GM19438 (cell line): ENCODE measurements at regions not wholly inside any gene's neighbourhood (a gene's known extent, or its start where the extent isn't known, plus 50 kb on each side); places are given as distances from the start of the nearest gene placed in this dataset.
A peak's percentile ranks its signal among the peaks of the same experiment; 100 is the strongest.
"Not testable (repeated sequence)": the region's sequence is repeated elsewhere in the genome, so short reads cannot be mapped to it uniquely, and the experiment has no call there.

ENCODE experiments used
- ATAC-seq: cut with Tn5 transposase; IDR thresholded peaks from one replicate; pipeline ENCODE4 v1.9.1; 2021; ENCODE audit warnings: low read depth; ENCODE audit not compliant: unreplicated experiment

GRCh38 chrX:46367491-46367890 is 177.7 kb downstream of the ZNF674 start:
- ATAC-seq: no peak

DNA sequence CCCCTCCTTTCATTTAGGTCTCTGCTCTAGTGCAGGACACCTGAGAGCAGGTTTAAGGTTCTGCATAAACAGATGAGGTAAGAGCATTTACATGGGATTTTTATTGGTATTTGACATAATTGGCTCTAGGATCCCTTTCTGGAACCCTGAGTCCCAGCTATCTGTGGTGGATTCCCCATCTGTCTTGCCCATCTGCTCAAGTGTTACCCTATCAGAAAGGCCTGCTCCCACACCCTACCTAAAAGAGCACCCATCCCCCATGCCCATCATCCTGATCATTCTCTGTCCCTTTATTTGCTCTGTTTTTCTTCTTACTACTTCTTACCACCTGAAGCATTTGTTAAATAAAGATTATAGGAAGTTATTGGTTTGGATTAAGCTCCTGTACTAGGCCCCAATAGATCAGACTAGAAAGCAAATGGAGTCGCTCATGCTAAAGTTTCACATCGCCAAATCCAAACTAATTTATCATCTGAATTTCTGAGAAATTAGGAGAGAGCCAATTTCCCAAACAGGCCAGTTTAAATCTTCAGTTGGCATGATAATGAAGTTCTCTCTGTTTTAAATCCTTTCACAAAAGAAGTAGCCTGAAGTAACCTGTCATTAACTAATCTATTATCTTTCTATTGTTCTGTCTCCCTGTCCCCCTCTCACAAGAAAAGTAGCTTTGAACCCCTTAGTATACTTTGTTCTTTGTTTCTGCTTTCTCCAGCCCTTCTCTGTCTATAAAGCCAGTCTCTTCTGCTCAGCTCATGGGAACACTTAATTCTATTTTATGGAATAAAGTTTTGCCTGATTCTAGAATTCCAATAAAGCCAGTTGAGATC is 178.6 kb downstream of the ZNF674 start:
- no peak for ATAC-seq

- ATAC-seq: no peak
These were observed 190.7 kb downstream of the ZNF674 start for GRCh38 chrX:46354481-46354880.

DNA sequence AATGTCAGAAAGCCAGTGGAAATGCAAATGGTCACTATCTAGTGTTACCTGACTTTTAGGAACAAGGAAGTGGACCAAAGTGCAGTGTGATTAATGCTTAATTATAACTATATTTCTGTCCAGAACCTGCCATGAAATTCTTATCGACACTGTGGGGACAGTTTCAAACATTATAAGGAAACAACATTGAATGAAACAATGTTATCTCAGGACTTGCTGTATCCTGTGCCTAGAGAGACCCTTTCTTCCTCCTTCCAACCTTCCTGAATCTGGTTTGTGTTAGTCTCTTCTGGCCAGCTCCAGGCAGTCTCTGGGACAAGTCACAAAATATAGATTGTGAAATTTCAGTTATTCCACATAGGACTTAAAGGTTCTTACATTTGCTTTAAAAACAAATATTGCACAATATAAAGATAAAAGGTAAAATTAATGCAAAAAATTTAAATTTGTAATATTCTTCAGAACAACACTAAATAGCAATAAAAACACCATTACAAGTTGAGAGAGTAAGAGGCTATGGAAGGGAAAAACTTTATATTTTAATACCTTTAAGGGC is 203.4 kb downstream of the ZNF674 start:
- no peak for ATAC-seq

GRCh38 chrX:46340696-46341095 is 204.5 kb downstream of the ZNF674 start:
- ATAC-seq: no peak

GRCh38 chrX:46333550-46333949 is 211.7 kb downstream of the ZNF674 start:
- ATAC-seq: no peak

GRCh38 chrX:46330981-46331380 is 214.2 kb downstream of the ZNF674 start:
- ATAC-seq: no peak

- no peak for ATAC-seq
These were observed 214.7 kb downstream of the ZNF674 start for GRCh38 chrX:46330513-46330912.

GRCh38 chrX:46328133-46328532 is 217.1 kb downstream of the ZNF674 start:
- no peak for ATAC-seq

DNA sequence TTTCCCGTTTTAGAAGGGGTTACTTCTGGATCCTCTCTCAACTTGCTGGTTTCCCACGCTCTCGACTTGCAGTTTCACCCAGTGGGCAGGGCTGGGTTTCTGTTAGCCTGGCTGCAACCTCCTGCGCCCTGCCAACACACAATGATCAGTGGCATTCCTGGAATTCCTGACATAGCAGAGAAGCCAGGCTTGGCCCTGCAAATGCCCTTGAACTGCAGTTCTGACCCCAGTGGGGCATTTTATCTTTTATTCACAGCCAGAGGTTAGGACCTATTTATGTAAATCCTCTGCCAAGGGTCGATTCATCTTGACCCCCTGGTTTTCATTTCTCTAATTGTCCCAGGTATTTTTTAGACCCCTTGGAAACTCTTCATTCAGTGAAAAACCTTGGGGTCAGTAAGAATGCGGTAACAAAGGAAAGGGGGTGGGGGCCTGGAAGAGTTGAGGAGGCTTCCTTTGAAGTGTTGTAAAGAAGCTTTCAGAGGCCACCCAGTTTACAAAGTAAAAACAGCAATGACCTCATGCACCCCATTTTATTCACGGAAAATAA is 217.6 kb downstream of the ZNF674 start:
- no peak for ATAC-seq

GRCh38 chrX:46326161-46326560 is 219.1 kb downstream of the ZNF674 start:
- no peak for ATAC-seq

DNA sequence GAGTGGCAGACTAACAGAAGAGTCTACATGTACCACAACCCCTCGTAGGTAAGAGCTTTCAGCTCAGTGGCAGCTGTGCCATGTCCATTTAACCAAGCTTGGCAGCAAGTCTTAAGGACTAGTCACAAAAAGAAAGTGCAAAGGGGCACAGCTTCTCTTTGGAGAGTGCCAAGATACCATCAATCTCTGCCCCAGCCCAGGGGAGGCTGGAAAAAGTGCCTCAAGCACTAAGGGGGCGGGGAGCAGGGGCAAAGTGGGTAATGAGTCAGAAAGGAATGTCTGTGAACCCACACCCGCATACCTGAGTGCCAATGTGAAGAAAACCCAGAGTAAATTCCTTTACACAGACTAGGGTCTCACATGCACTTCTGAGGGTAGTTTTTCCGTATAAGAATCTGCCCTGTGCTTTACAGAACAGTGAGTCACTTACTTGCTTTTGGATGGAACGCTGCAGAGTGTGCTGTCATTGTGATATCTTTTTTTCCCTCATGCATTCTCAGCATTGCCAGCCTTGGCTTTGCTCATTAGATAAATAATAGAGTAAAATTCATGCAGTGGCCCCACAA is 219.8 kb downstream of the ZNF674 start:
- ATAC-seq: no peak

DNA sequence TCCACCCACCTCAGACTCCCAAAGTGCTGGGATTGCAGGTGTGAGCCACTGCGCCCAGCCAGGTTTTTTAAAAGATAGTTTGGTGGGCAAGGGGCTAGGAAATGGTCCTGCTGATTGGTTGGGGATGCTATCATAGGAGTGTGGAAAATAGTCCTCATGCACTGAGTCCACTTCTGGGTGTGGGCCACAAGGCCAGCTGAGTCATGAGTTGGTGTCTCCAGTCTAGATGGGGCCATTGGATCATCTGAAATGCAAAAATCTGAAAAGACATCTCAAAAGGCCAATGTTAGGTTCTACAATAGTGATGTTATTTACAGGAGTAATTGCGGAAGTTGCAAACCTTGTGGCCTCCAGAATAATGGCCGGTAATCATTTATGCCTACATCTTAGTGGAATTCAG is 221.1 kb downstream of the ZNF674 start:
- no peak for ATAC-seq

DNA sequence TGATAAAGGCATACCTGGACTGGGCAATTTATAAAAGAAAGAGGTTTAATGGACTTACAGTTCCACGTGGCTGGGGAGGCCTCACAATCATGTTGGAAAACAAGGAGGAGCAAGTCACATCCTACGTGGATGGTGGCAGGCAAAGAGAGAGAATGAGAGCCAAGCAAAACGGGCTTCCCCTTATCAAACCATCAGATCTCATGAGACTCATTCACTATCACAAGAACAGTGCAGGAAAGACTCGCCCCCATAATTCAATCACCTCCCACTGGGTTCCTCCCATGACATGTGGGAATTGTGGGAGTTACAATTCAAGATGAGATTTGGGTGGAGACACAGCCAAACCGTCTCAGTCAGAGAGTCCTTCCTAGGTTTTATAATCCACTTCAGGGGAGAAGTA is 222.3 kb downstream of the ZNF674 start:
- ATAC-seq: not testable (repeated sequence)

GRCh38 chrX:46321676-46322075 is 223.5 kb downstream of the ZNF674 start:
- ATAC-seq: no peak

DNA sequence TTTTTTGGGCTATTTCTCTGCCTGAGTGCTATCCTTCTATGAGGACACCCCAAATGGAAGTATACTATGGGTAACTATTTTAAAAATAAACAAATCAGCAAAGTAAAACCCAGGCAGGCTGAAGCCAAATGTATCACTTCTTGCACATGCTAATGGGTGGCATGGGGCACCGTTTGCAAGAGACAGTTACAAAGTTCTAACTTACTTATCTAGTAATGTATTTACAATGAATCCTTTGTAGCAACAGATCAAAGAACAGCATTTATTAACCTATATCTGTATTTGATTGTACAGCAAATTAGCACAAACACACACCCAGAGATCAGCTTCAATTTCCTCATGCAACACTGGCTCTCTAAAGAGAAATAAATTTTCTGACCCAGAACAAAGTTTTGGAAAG is 225.5 kb downstream of the ZNF674 start:
- ATAC-seq: no peak

DNA sequence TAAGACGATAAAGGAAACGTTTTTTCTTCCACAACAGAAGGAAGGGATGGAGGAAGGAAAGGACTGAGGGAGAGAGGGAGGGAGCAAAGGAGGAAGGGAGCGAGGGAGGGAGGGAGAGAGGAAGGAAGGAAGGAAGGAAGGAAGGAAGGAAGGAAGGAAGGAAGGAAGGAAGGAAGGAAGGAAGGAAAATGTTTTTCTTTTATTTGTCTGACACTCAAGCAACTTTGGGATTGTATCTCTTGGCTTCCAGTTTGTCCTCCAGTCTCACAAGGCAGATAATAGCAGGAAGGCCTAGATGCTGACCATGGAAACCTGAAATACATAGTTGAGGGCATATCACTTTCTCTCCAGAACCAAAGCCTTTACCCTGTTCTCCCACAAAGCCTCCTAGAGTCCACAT is 226.7 kb downstream of the ZNF674 start:
- no peak for ATAC-seq

DNA sequence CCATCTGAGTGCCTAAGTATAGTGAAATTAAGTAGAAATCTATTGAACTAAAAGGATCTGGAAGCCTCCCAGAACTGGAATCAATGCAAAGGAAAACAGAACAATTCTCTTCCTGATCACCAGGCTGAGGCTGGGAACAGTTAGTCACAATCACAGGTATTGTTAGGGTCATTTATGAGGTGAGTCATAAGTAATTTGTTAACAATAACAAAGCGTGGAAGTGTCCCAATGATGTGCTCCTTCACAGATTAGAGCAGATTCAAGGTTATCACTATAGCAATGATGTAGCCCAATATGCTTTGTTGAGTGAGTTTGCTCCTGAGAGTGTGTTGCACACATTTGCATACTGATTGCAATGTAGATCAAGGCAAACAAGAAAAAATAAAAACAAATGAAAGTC is 228.1 kb downstream of the ZNF674 start:
- no peak for ATAC-seq

DNA sequence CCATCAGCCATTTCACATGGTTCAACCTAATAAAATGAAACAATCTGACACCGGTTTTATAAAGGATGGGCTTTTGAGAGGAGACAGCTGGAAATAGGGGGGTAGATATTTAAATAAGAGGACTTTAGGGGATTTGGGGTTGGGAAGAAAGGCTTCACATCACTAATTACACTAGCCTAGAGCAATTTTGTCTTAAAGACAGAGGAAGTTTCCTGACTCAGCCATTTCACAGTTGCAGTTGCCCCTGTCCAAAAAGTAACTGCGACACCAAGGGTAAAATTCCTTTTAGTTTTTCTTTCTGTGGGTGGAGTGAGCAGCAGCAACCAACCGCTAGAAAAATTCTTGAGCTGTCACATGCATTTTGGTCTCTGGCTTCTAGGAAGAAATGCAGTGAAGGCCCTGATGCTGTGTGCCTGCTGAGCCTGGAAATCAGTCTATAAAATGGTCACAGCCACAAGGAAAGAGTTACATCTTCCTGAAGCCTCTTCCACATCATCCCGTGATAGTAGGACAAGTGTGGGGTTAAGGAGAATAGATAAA is 233.6 kb downstream of the ZNF674 start:
- ATAC-seq: no peak

- peak; percentile 71 for ATAC-seq
These were observed 234.3 kb downstream of the ZNF674 start for GRCh38 chrX:46310815-46311497.

GRCh38 chrX:46308110-46308509 is 237.1 kb downstream of the ZNF674 start:
- ATAC-seq: no peak
